GM12878 (cell line): ENCODE measurements at regions not wholly inside any gene's neighbourhood (a gene's known extent, or its start where the extent isn't known, plus 50 kb on each side); places are given as distances from the start of the nearest gene placed in this dataset.

Experiments used
- ATAC-seq: fragments of 200-7000 bp; cut with Tn5 transposase; 3 replicates; pipeline ENCODE4 v1.9.1; 2020; ENCODE audit warnings: mild to moderate bottlenecking, moderate library complexity
- BruUV-seq: library from RNA; stranded (reverse); fragments of 400-500 nt; replicated peaks from 2 replicates; lab custom pipeline; 2021; lab: Mats Ljungman, UMichigan
- CTCF ChIA-PET: fragments of 300-600 bp; sonication (Branson Sonifier 250); formaldehyde crosslinking; extraction: SDS; loops from one replicate; lab custom pipeline; 2021; ENCODE audit warnings: inconsistent platforms; lab: Yijun Ruan, JAX
- POLR2A ChIA-PET: fragments of 350-600 bp; formaldehyde crosslinking; extraction: SDS; loops from one replicate; lab custom pipeline; 2021; ENCODE audit warnings: inconsistent platforms; lab: Charles Lee
- RAD21 ChIA-PET: fragments of 300-600 bp; sonication (Branson Sonifier 250); formaldehyde crosslinking; loops from one replicate; lab custom pipeline; 2023; ENCODE audit warnings: antibody characterized with exemption; ENCODE audit not compliant: unreplicated experiment; lab: Charles Lee
- SMC1A ChIA-PET: fragments of 300-600 bp; sonication (Branson Sonifier 250); formaldehyde crosslinking; loops from one replicate; lab custom pipeline; 2023; ENCODE audit not compliant: unreplicated experiment, uncharacterized antibody; lab: Charles Lee
- DNase-seq: peaks from one replicate; pipeline ENCODE4 v3.0.0-alpha.2; 2011; ENCODE audit warnings: low read depth, low spot score
- FAIRE-seq: peaks from 3 replicates; lab custom pipeline; 2011; peaks lifted over from hg19 to GRCh38; lab: Jason Lieb, UNC
- H2AFZ ChIP-seq: 2 replicates; pipeline ENCODE4 v1.6.0; 2011; ENCODE audit warnings: low read depth, low read length, control low read depth; ENCODE audit not compliant: control insufficient read depth
- H3K27ac ChIP-seq: 2 replicates; pipeline ENCODE4 v1.5.1; 2011; ENCODE audit warnings: control low read depth; ENCODE audit not compliant: control insufficient read depth, insufficient read depth
- H3K27me3 ChIP-seq, 2 experiments: replicated peaks in 1 of 2; 2 replicates each; pipeline versions ENCODE4 v1.6.0 to v1.6.1; 2011; ENCODE audit warnings: low read length in 1 of 2; ENCODE audit not compliant: control insufficient read depth in 2 of 2, insufficient read depth in 2 of 2
- H3K36me3 ChIP-seq, 2 experiments: 2 replicates each; pipeline ENCODE4 v1.5.1; 2011; ENCODE audit warnings: low read length in 1 of 2; ENCODE audit not compliant: control insufficient read depth in 2 of 2, insufficient read depth in 2 of 2
- H3K4me1 ChIP-seq: 2 replicates; pipeline ENCODE4 v1.6.1; 2011; ENCODE audit warnings: mild to moderate bottlenecking, low read length, moderate library complexity, mixed read lengths; ENCODE audit not compliant: control insufficient read depth, insufficient read depth
- H3K4me2 ChIP-seq: 2 replicates; pipeline ENCODE4 v1.6.0; 2011; ENCODE audit warnings: control low read depth; ENCODE audit not compliant: control insufficient read depth, insufficient read depth
- H3K4me3 ChIP-seq: fragments of 200-600 bp; sonication (generic); 2 replicates; pipeline ENCODE4 v1.5.1; 2016
- H3K79me2 ChIP-seq: 2 replicates; pipeline ENCODE4 v1.6.0; 2011; ENCODE audit warnings: low read length; ENCODE audit not compliant: control insufficient read depth, insufficient read depth
- H3K9ac ChIP-seq: 2 replicates; pipeline ENCODE4 v1.8.0; 2011; ENCODE audit warnings: low read length, control low read depth, mixed read lengths; ENCODE audit not compliant: control insufficient read depth, insufficient read depth
- H3K9me3 ChIP-seq: replicated peaks from 3 replicates; pipeline ENCODE4 v1.5.1; 2011; ENCODE audit warnings: mild to moderate bottlenecking, low read length; ENCODE audit not compliant: control insufficient read depth, insufficient read depth
- H4K20me1 ChIP-seq: 2 replicates; pipeline ENCODE4 v1.6.0; 2011; ENCODE audit not compliant: control insufficient read depth, insufficient read depth
- BACH1 ChIP-seq: fragments of 450-650 bp; IDR thresholded peaks from 2 replicates; pipeline ENCODE4 v1.6.1; 2017; ENCODE audit warnings: mild to moderate bottlenecking, borderline replicate concordance
- BMI1 ChIP-seq: fragments of 450-650 bp; IDR thresholded peaks from 2 replicates; pipeline ENCODE4 v1.6.1; 2016; ENCODE audit warnings: mild to moderate bottlenecking, moderate library complexity, borderline replicate concordance
- CHD4 ChIP-seq: fragments of 200-600 bp; sonication (generic); IDR thresholded peaks from 2 replicates; pipeline ENCODE4 v1.6.1; 2016; ENCODE audit warnings: mild to moderate bottlenecking
- ETV6 ChIP-seq, 2 experiments: fragments of 450-650 bp in 1 of 2; IDR thresholded peaks in 1 of 2; conservative IDR thresholded peaks in 1 of 2; 2 replicates each; pipeline ENCODE4 v1.6.1; 2014; ENCODE audit warnings: antibody characterized with exemption in 1 of 2, borderline replicate concordance in 1 of 2, low read depth in 1 of 2, mild to moderate bottlenecking in 1 of 2, moderate library complexity in 1 of 2
- HDAC2 ChIP-seq: fragments of 200-600 bp; sonication (generic); IDR thresholded peaks from 2 replicates; pipeline ENCODE4 v1.6.1; 2017
- IRF3 ChIP-seq: fragments of 450-650 bp; IDR thresholded peaks from 2 replicates; pipeline ENCODE4 v1.6.1; 2014; ENCODE audit warnings: mild to moderate bottlenecking
- JUND ChIP-seq: IDR thresholded peaks from 2 replicates; pipeline ENCODE4 v1.6.1; 2012; ENCODE audit warnings: low read depth, mild to moderate bottlenecking, low read length, improper control_type of control experiment, moderate library complexity
- LARP7 ChIP-seq: fragments of 450-650 bp; IDR thresholded peaks from 2 replicates; pipeline ENCODE4 v1.6.1; 2017; ENCODE audit warnings: mild to moderate bottlenecking
- MAX ChIP-seq: IDR thresholded peaks from 2 replicates; pipeline ENCODE4 v1.6.1; 2012; ENCODE audit warnings: low read depth, low read length, improper control_type of control experiment
- SIN3A ChIP-seq: IDR thresholded peaks from 2 replicates; pipeline ENCODE4 v1.6.1; 2012; ENCODE audit warnings: low read depth, low read length, improper control_type of control experiment
- SMAD1 ChIP-seq: fragments of 450-650 bp; IDR thresholded peaks from 2 replicates; pipeline ENCODE4 v1.6.1; 2018; ENCODE audit warnings: mild to moderate bottlenecking, low read depth; ENCODE audit not compliant: partially characterized antibody
- SPI1 ChIP-seq: IDR thresholded peaks from 2 replicates; pipeline ENCODE4 v1.6.1; 2011; ENCODE audit warnings: low read depth, mild to moderate bottlenecking, low read length, moderate library complexity, borderline replicate concordance; ENCODE audit not compliant: insufficient read depth
- SREBF1 ChIP-seq: IDR thresholded peaks from 2 replicates; pipeline ENCODE4 v1.6.1; 2012; ENCODE audit warnings: mild to moderate bottlenecking, low read length
- SUZ12 ChIP-seq: fragments of 200-600 bp; sonication (generic); IDR thresholded peaks from one replicate; pipeline ENCODE4 v1.6.1; 2018; ENCODE audit warnings: antibody characterized with exemption, mild to moderate bottlenecking; ENCODE audit not compliant: unreplicated experiment
- ZZZ3 ChIP-seq: IDR thresholded peaks from 2 replicates; pipeline ENCODE4 v1.6.1; 2011; ENCODE audit warnings: low read depth; ENCODE audit not compliant: control insufficient read depth, insufficient read length
- in situ Hi-C: fragments of 300-500 bp; cut with MboI; formaldehyde crosslinking; loops from 9 replicates; pipeline ENCODE4 v1.14.3; 2018; ENCODE audit warnings: mixed read lengths
- intact Hi-C: fragments of 100-400 bp; cut with micrococcal nuclease; formaldehyde crosslinking; loops from one replicate; pipeline ENCODE4 v1.14.2; 2022; ENCODE audit not compliant: unreplicated experiment
- TF ChIP-seq, protein P1 (sequence below): fragments of 150-350 bp; IDR thresholded peaks from 2 replicates; pipeline ENCODE4 v1.6.1; 2014; ENCODE audit warnings: mild to moderate bottlenecking, low read depth, low read length
- TF ChIP-seq, protein P2 (sequence below): fragments of 450-650 bp; IDR thresholded peaks from 2 replicates; pipeline ENCODE4 v1.6.1; 2017; ENCODE audit warnings: borderline replicate concordance
- TF ChIP-seq, protein P3 (sequence below): fragments of 450-650 bp; IDR thresholded peaks from 2 replicates; pipeline ENCODE4 v1.6.1; 2017; ENCODE audit warnings: mild to moderate bottlenecking, moderate library complexity

DNA sequence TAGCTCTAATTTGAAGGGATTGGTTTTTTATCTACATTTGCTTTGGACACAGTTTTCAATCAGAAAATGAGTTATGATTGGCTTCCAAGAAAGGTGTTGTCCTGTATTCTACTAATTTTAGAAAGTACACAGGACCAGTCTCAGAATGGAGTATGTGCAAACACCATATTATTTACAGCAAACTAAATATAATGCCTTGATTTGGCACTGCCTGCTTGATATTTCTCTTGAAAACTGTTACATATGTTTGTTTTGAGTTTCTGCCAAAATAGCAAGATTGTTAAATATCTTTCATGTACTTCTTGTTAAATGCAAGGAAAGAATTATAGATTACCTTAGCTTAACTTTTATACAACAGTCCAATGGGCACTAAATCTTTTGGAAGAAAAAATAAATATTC lies 694.9 kb downstream of the KCNJ3 start:
- H3K9me3 ChIP-seq, result no peaks in the 10 kb centered on the region
- no peak overlapping the region for H3K4me2 ChIP-seq
- ChIA-PET POLR2A (no interaction called here), RAD21 (no interaction called here), SMC1A (no interaction called here), CTCF (no interaction called here)
- in situ Hi-C loops, result loop anchor here (25.0 kb wide), 1 partner anchor 1194 kb away; no protein-coding TSS in a partner anchor
- no peak overlapping the region for H3K27ac ChIP-seq
- ATAC-seq (no peak), FAIRE-seq (no peak), DNase-seq (no peak)
- H3K36me3 ChIP-seq, result no peaks in the 10 kb centered on the region
- H3K4me1 ChIP-seq, result no peaks in the 10 kb centered on the region
- H3K9ac ChIP-seq, result no peak overlapping the region
- TF ChIP-seq ZZZ3 (no peak), SUZ12 (no peak), SPI1 (no peak), BMI1 (no peak), LARP7 (no peak), ETV6 (conservative IDR thresholded peaks at IDR 0.05 in 1 of 2, IDR thresholded peaks at IDR 0.05 in 1 of 2; ENCODE audit: borderline replicate concordance in 1 of 2, low read depth in 1 of 2) (no peak), MAX (no peak), IRF3 (no peak), SMAD1 (no peak), CHD4 (no peak), JUND (no peak), SIN3A (no peak), SREBF1 (no peak), BACH1 (no peak), HDAC2 (no peak)
- TF ChIP-seq, protein P1, sequence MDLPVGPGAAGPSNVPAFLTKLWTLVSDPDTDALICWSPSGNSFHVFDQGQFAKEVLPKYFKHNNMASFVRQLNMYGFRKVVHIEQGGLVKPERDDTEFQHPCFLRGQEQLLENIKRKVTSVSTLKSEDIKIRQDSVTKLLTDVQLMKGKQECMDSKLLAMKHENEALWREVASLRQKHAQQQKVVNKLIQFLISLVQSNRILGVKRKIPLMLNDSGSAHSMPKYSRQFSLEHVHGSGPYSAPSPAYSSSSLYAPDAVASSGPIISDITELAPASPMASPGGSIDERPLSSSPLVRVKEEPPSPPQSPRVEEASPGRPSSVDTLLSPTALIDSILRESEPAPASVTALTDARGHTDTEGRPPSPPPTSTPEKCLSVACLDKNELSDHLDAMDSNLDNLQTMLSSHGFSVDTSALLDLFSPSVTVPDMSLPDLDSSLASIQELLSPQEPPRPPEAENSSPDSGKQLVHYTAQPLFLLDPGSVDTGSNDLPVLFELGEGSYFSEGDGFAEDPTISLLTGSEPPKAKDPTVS, result no peak
- TF ChIP-seq, protein P2, sequence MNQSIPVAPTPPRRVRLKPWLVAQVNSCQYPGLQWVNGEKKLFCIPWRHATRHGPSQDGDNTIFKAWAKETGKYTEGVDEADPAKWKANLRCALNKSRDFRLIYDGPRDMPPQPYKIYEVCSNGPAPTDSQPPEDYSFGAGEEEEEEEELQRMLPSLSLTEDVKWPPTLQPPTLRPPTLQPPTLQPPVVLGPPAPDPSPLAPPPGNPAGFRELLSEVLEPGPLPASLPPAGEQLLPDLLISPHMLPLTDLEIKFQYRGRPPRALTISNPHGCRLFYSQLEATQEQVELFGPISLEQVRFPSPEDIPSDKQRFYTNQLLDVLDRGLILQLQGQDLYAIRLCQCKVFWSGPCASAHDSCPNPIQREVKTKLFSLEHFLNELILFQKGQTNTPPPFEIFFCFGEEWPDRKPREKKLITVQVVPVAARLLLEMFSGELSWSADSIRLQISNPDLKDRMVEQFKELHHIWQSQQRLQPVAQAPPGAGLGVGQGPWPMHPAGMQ, result no peak
- TF ChIP-seq, protein P3, sequence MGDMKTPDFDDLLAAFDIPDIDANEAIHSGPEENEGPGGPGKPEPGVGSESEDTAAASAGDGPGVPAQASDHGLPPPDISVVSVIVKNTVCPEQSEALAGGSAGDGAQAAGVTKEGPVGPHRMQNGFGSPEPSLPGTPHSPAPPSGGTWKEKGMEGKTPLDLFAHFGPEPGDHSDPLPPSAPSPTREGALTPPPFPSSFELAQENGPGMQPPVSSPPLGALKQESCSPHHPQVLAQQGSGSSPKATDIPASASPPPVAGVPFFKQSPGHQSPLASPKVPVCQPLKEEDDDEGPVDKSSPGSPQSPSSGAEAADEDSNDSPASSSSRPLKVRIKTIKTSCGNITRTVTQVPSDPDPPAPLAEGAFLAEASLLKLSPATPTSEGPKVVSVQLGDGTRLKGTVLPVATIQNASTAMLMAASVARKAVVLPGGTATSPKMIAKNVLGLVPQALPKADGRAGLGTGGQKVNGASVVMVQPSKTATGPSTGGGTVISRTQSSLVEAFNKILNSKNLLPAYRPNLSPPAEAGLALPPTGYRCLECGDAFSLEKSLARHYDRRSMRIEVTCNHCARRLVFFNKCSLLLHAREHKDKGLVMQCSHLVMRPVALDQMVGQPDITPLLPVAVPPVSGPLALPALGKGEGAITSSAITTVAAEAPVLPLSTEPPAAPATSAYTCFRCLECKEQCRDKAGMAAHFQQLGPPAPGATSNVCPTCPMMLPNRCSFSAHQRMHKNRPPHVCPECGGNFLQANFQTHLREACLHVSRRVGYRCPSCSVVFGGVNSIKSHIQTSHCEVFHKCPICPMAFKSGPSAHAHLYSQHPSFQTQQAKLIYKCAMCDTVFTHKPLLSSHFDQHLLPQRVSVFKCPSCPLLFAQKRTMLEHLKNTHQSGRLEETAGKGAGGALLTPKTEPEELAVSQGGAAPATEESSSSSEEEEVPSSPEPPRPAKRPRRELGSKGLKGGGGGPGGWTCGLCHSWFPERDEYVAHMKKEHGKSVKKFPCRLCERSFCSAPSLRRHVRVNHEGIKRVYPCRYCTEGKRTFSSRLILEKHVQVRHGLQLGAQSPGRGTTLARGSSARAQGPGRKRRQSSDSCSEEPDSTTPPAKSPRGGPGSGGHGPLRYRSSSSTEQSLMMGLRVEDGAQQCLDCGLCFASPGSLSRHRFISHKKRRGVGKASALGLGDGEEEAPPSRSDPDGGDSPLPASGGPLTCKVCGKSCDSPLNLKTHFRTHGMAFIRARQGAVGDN, result no peak
- no TSS peak for BruUV-seq
- H4K20me1 ChIP-seq, result no peaks in the 10 kb centered on the region
- no peaks in the 10 kb centered on the region for H3K27me3 ChIP-seq
- no peaks in the 10 kb centered on the region for H3K79me2 ChIP-seq
- intact Hi-C loops, result no loop called here
- H2AFZ ChIP-seq, result no peak overlapping the region
- H3K4me3 ChIP-seq, result no peak overlapping the region
